H9 (cell line): ENCODE measurements at regions not wholly inside any gene's neighbourhood (a gene's known extent, or its start where the extent isn't known, plus 50 kb on each side); places are given as distances from the start of the nearest gene placed in this dataset.

Experiments
- DNase-seq: peaks from one replicate; pipeline ENCODE4 v3.0.0-alpha.2; 2017
- H2AFZ ChIP-seq: one replicate; pipeline ENCODE4 v1.6.1; 2013; ENCODE audit warnings: mild to moderate bottlenecking, low read length, control low read depth, moderate library complexity
- H2AK5ac ChIP-seq: 2 replicates; pipeline ENCODE4 v1.6.1; 2013; ENCODE audit warnings: low read length, control low read depth, mixed read lengths; ENCODE audit not compliant: insufficient read length
- H2BK120ac ChIP-seq: one replicate; pipeline ENCODE4 v1.6.1; 2013; ENCODE audit warnings: low read depth, mild to moderate bottlenecking, low read length, control low read depth, inconsistent platforms; ENCODE audit not compliant: poor library complexity, severe bottlenecking
- H2BK12ac ChIP-seq: 2 replicates; pipeline ENCODE4 v1.6.1; 2013; ENCODE audit warnings: low read length, control low read depth, mixed read lengths, low read depth; ENCODE audit not compliant: insufficient read length
- H2BK15ac ChIP-seq: 2 replicates; pipeline ENCODE4 v1.6.1; 2013; ENCODE audit warnings: low read depth, low read length, control low read depth
- H2BK20ac ChIP-seq: one replicate; pipeline ENCODE4 v1.6.1; 2013; ENCODE audit warnings: low read depth, mild to moderate bottlenecking, low read length, control low read depth, inconsistent platforms; ENCODE audit not compliant: poor library complexity, severe bottlenecking
- H2BK5ac ChIP-seq: 2 replicates; pipeline ENCODE4 v1.6.1; 2013; ENCODE audit warnings: low read length, control low read depth, mixed read lengths; ENCODE audit not compliant: insufficient read length
- H3K14ac ChIP-seq: 2 replicates; pipeline ENCODE4 v1.6.1; 2013; ENCODE audit warnings: low read length, control low read depth; ENCODE audit not compliant: insufficient read depth
- H3K18ac ChIP-seq: 2 replicates; pipeline ENCODE4 v1.6.1; 2013; ENCODE audit warnings: low read depth, mild to moderate bottlenecking, mixed read lengths, low read length, control low read depth; ENCODE audit not compliant: insufficient read length
- H3K23ac ChIP-seq: 2 replicates; pipeline ENCODE4 v1.6.1; 2013; ENCODE audit warnings: low read length, control low read depth, mixed read lengths, low read depth; ENCODE audit not compliant: insufficient read length
- H3K23me2 ChIP-seq: 2 replicates; pipeline ENCODE4 v1.6.1; 2013; ENCODE audit warnings: low read depth, mild to moderate bottlenecking, mixed read lengths, low read length, control low read depth; ENCODE audit not compliant: insufficient read length, poor library complexity, severe bottlenecking
- H3K27ac ChIP-seq: 2 replicates; pipeline ENCODE4 v1.5.1; 2013; ENCODE audit warnings: low read length, control low read depth, mixed read lengths, low read depth; ENCODE audit not compliant: insufficient read length
- H3K27me3 ChIP-seq: 2 replicates; pipeline ENCODE4 v1.6.1; 2013; ENCODE audit warnings: low read length, control low read depth, inconsistent platforms; ENCODE audit not compliant: insufficient read depth
- H3K4ac ChIP-seq: 2 replicates; pipeline ENCODE4 v1.6.1; 2013; ENCODE audit warnings: low read depth, mild to moderate bottlenecking, control low read depth, inconsistent platforms, low read length, moderate library complexity
- H3K4me1 ChIP-seq: 2 replicates; pipeline ENCODE4 v1.6.1; 2013; ENCODE audit warnings: low read length, control low read depth, inconsistent platforms; ENCODE audit not compliant: insufficient read depth
- H3K4me2 ChIP-seq: 2 replicates; pipeline ENCODE4 v1.6.1; 2013; ENCODE audit warnings: low read length, control low read depth, mixed read lengths; ENCODE audit not compliant: insufficient read length, insufficient read depth
- H3K56ac ChIP-seq: 2 replicates; pipeline ENCODE4 v1.6.1; 2013; ENCODE audit warnings: low read depth, mild to moderate bottlenecking, mixed read lengths, low read length, control low read depth; ENCODE audit not compliant: insufficient read length
- H3K79me1 ChIP-seq: 2 replicates; pipeline ENCODE4 v1.6.1; 2013; ENCODE audit warnings: low read depth, mild to moderate bottlenecking, moderate library complexity, low read length, control low read depth, inconsistent platforms; ENCODE audit not compliant: insufficient read depth, poor library complexity, severe bottlenecking
- H3K79me2 ChIP-seq: 2 replicates; pipeline ENCODE4 v1.6.1; 2013; ENCODE audit warnings: low read length, control low read depth, inconsistent platforms; ENCODE audit not compliant: insufficient read depth
- H3K9ac ChIP-seq: 2 replicates; pipeline ENCODE4 v1.6.1; 2013; ENCODE audit warnings: low read length, control low read depth, mixed read lengths; ENCODE audit not compliant: insufficient read length; ENCODE audit errors: extremely low read depth
- H3K9me3 ChIP-seq: one replicate; pipeline ENCODE4 v1.6.1; 2013; ENCODE audit warnings: low read depth, low read length, inconsistent platforms; ENCODE audit not compliant: control insufficient read depth
- H3T11ph ChIP-seq: one replicate; pipeline ENCODE4 v1.6.1; 2013; ENCODE audit warnings: mild to moderate bottlenecking, low read length, control low read depth, inconsistent platforms
- H4K20me1 ChIP-seq: one replicate; pipeline ENCODE4 v1.6.1; 2013; ENCODE audit not compliant: control insufficient read depth, insufficient read length, insufficient read depth
- H4K5ac ChIP-seq: 2 replicates; pipeline ENCODE4 v1.6.1; 2013; ENCODE audit warnings: low read depth, mild to moderate bottlenecking, mixed read lengths, low read length, control low read depth; ENCODE audit not compliant: insufficient read length
- H4K8ac ChIP-seq: replicated peaks from 2 replicates; pipeline ENCODE4 v1.6.1; 2013; ENCODE audit warnings: low read length, control low read depth, mixed read lengths, low read depth; ENCODE audit not compliant: insufficient read length
- H4K91ac ChIP-seq: 2 replicates; pipeline ENCODE4 v1.6.1; 2013; ENCODE audit warnings: low read depth, mild to moderate bottlenecking, moderate library complexity, mixed read lengths, low read length, control low read depth; ENCODE audit not compliant: insufficient read length
- H3K27ac Mint-ChIP-seq, 3 experiments: 2 replicates in 2 of 3; 3 replicates in 1 of 3; pipeline ENCODE4 v1.8.0; 2020 to 2021; ENCODE audit warnings: mixed read lengths in 3 of 3, mild to moderate bottlenecking in 1 of 3, moderate library complexity in 1 of 3
- H3K27me3 Mint-ChIP-seq: 2 replicates; pipeline ENCODE4 v1.8.0; 2021; ENCODE audit warnings: low read depth, mild to moderate bottlenecking, moderate library complexity, mixed read lengths
- H3K36me3 Mint-ChIP-seq, 3 experiments: 2 replicates in 2 of 3; 3 replicates in 1 of 3; pipeline ENCODE4 v1.8.0; 2020 to 2021; ENCODE audit warnings: low read depth in 3 of 3, mixed read lengths in 3 of 3; ENCODE audit not compliant: insufficient read depth in 1 of 3
- H3K4me1 Mint-ChIP-seq, 2 experiments: 2 replicates each; pipeline ENCODE4 v1.8.0; 2020; ENCODE audit warnings: mixed read lengths in 2 of 2
- H3K4me3 Mint-ChIP-seq, 2 experiments: 2 replicates in 1 of 2; 3 replicates in 1 of 2; pipeline ENCODE4 v1.8.0; 2020 to 2021; ENCODE audit warnings: mild to moderate bottlenecking in 2 of 2, mixed read lengths in 2 of 2, moderate library complexity in 1 of 2
- H3K9me3 Mint-ChIP-seq, 2 experiments: 2 replicates in 1 of 2; 3 replicates in 1 of 2; pipeline ENCODE4 v1.8.0; 2020; ENCODE audit warnings: mild to moderate bottlenecking in 2 of 2, mixed read lengths in 2 of 2, moderate library complexity in 1 of 2
- WGBS: extraction: QIAGEN DNeasy Blood & Tissue Kit; methylation state at CpG from one replicate; pipeline ENCODE4 v1.1.7; 2013; ENCODE audit warnings: missing lambda C conversion rate, low lambda C conversion rate, mixed read lengths; ENCODE audit not compliant: insufficient read length; ENCODE audit errors: extremely low coverage; 5-methylcytosine and 5-hydroxymethylcytosine counted together
- TF ChIP-seq, protein P1 (sequence below): fragments of 200-600 bp; sonication (generic); conservative IDR thresholded peaks from 3 replicates; pipeline ENCODE4 v1.8.0; 2021; ENCODE audit warnings: antibody characterized with exemption, mild to moderate bottlenecking

DNA sequence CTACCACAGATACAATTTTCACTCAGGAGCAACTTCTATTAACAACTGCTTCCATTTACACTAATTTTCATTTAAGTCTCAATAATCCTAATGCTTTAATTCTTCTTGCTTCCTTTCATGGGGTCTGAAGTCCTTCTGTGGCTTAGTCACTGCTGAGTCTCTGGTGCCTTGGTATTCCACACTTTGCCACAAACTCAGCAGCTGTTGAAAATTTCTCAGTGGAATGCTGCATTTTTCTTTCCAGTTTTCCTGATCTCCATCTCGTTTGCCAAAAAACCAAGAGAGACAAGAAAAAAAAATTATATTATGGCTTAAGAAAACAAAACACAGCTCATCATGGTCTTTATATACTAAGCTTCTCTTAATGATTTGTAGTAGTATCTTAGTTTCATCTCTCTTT, 269.2 kb upstream of the AZI2 start:
- peaks cover under 1 to 5% of the 10 kb centered on the region in 2 experiments; a peak in 3 of 4 replicates for H3K4me1 Mint-ChIP-seq
- TF ChIP-seq, protein P1, sequence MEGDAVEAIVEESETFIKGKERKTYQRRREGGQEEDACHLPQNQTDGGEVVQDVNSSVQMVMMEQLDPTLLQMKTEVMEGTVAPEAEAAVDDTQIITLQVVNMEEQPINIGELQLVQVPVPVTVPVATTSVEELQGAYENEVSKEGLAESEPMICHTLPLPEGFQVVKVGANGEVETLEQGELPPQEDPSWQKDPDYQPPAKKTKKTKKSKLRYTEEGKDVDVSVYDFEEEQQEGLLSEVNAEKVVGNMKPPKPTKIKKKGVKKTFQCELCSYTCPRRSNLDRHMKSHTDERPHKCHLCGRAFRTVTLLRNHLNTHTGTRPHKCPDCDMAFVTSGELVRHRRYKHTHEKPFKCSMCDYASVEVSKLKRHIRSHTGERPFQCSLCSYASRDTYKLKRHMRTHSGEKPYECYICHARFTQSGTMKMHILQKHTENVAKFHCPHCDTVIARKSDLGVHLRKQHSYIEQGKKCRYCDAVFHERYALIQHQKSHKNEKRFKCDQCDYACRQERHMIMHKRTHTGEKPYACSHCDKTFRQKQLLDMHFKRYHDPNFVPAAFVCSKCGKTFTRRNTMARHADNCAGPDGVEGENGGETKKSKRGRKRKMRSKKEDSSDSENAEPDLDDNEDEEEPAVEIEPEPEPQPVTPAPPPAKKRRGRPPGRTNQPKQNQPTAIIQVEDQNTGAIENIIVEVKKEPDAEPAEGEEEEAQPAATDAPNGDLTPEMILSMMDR = 0 out of 3 replicates have a peak, but pooled peaks have one; percentile 1
- Histone ChIP-seq H3T11ph (no peak overlapping the region), H3K4me1 (no peaks in the 10 kb centered on the region), H3K56ac (no peak overlapping the region), H2BK5ac (no peak overlapping the region), H3K14ac (no peak overlapping the region), H3K4ac (no peak overlapping the region), H3K27ac (no peak overlapping the region), H4K5ac (no peak overlapping the region), H2BK120ac (no peak overlapping the region), H3K79me1 (no peaks in the 10 kb centered on the region), H2AK5ac (no peak overlapping the region), H2BK15ac (no peak overlapping the region), H4K20me1 (no peaks in the 10 kb centered on the region), H3K18ac (no peak overlapping the region), H2BK20ac (no peak overlapping the region), H3K27me3 (no peaks in the 10 kb centered on the region), H3K23ac (no peak overlapping the region), H2BK12ac (no peak overlapping the region), H3K23me2 (no peaks in the 10 kb centered on the region), H3K9me3 (no peaks in the 10 kb centered on the region), H4K8ac (no peak overlapping the region), H2AFZ (no peak overlapping the region), H3K9ac (no peak overlapping the region), H4K91ac (no peak overlapping the region), H3K4me2 (no peak overlapping the region), H3K79me2 (no peaks in the 10 kb centered on the region)
- H3K36me3 Mint-ChIP-seq = no peaks in the 10 kb centered on the region; a peak in 2 of 7 replicates
- no CpG with 5 or more reads among the region's 1 CpG for WGBS
- H3K27ac Mint-ChIP-seq = no peak overlapping the region
- peaks cover 4% of the 10 kb centered on the region in 2 experiments; a peak in 3 of 5 replicates for H3K9me3 Mint-ChIP-seq
- no peak for DNase-seq
- H3K4me3 Mint-ChIP-seq = no peak overlapping the region
- H3K27me3 Mint-ChIP-seq = no peaks in the 10 kb centered on the region
